ENCODE measurements at regions not wholly inside any gene's neighbourhood (a gene's known extent, or its start where the extent isn't known, plus 50 kb on each side); places are given as distances from the start of the nearest gene placed in this dataset.

DNA sequence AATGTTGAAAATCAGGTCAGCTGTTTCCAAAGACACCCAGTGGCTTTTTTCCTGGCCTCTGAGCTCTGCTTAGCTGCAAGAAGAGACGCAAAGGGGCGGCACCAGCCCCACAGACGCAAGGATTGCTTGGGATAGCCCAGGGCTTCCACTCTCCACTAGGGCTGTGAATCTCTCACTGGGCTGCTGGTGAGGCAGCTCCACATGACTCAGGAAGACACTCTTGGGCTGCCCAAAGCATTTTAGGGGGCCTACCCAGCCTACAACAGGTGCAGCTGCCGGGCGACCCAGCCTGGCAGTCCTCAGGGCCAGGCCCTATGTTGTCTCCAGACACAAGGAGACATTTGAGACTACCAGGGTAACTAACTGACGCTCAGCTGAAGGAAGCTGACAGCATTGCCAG is 59.8 kb downstream of the FAM50B start:
- Histone ChIP-seq H3K27ac (ENCODE audit: low read depth, low read length) (no peak overlapping the region), H3K4me1 (ENCODE audit: control insufficient read depth, insufficient read depth, low read length) (peaks cover 17% of the 10 kb centered on the region), H3K9ac (ENCODE audit: extremely low read depth, low read length, poor library complexity, severe bottlenecking) (no peak overlapping the region), H3K27me3 (ENCODE audit: control insufficient read depth, insufficient read depth, low read length, poor library complexity, severe bottlenecking) (no peaks in the 10 kb centered on the region), H3K9me3 (ENCODE audit: control insufficient read depth, low read length) (no peaks in the 10 kb centered on the region), H3K36me3 (ENCODE audit: control insufficient read depth, insufficient read depth, low read length) (no peaks in the 10 kb centered on the region), H3K4me3 (ENCODE audit: low read length) (no peak overlapping the region)
- H3K36me3 Mint-ChIP-seq (ENCODE audit: low read depth), result no peaks in the 10 kb centered on the region
- H3K4me3 Mint-ChIP-seq, result no peak overlapping the region
- H3K9me3 Mint-ChIP-seq, result no peaks in the 10 kb centered on the region
- TF ChIP-seq, protein P1, sequence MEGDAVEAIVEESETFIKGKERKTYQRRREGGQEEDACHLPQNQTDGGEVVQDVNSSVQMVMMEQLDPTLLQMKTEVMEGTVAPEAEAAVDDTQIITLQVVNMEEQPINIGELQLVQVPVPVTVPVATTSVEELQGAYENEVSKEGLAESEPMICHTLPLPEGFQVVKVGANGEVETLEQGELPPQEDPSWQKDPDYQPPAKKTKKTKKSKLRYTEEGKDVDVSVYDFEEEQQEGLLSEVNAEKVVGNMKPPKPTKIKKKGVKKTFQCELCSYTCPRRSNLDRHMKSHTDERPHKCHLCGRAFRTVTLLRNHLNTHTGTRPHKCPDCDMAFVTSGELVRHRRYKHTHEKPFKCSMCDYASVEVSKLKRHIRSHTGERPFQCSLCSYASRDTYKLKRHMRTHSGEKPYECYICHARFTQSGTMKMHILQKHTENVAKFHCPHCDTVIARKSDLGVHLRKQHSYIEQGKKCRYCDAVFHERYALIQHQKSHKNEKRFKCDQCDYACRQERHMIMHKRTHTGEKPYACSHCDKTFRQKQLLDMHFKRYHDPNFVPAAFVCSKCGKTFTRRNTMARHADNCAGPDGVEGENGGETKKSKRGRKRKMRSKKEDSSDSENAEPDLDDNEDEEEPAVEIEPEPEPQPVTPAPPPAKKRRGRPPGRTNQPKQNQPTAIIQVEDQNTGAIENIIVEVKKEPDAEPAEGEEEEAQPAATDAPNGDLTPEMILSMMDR (conservative IDR thresholded peaks at IDR 0.05), result no peak
- peaks cover 33% of the 10 kb centered on the region for H3K4me1 Mint-ChIP-seq
- no peaks in the 10 kb centered on the region for H3K27me3 Mint-ChIP-seq (ENCODE audit: insufficient read depth)
- 89 to 94% methylated on average over 3 to 6 of the region's 6 CpGs for WGBS, 2 experiments (ENCODE audit: insufficient coverage in 1 of 2, insufficient read length in 1 of 2)
- no peak overlapping the region for H3K27ac Mint-ChIP-seq
- no peak for DNase-seq

DNA sequence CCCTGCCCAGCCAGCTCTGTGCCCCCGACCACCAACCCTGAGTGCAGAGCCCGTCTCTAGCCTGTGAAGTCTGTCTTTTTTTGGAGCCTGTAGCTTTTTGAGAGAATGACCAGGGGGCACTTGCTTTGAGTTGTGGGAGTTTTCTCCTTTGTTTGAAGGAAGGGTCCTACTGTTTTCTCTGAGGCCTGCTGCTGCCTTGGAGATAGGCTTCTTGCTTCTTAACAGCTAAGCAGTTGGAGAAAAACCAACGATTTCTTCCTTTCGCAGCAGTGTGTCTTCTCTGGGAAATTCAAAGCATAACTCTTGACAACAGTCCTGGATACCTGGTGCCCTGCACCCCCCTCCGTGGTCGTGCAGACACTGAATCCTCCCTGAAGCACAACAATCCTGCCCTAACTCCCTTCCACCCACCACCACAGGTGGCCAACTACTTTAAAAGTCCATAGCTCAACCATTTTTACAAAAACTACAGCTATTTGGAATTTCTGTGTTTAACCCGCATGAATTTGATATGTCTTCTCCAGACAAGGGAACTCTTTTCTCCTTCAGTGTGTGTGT is 61.0 kb downstream of the FAM50B start:
- Mint-ChIP-seq H3K4me1 (peaks cover 30% of the 10 kb centered on the region), H3K9me3 (peaks cover 2% of the 10 kb centered on the region), H3K4me3 (no peak overlapping the region), H3K27ac (no peak overlapping the region), H3K36me3 (ENCODE audit: low read depth) (no peaks in the 10 kb centered on the region), H3K27me3 (ENCODE audit: insufficient read depth) (peaks cover 2% of the 10 kb centered on the region)
- Histone ChIP-seq H3K27ac (ENCODE audit: low read depth, low read length) (no peak overlapping the region), H3K9ac (ENCODE audit: extremely low read depth, low read length, poor library complexity, severe bottlenecking) (no peak overlapping the region), H3K4me1 (ENCODE audit: control insufficient read depth, insufficient read depth, low read length) (peaks cover 17% of the 10 kb centered on the region), H3K9me3 (ENCODE audit: control insufficient read depth, low read length) (peaks cover 3% of the 10 kb centered on the region), H3K36me3 (ENCODE audit: control insufficient read depth, insufficient read depth, low read length) (no peaks in the 10 kb centered on the region), H3K4me3 (ENCODE audit: low read length) (no peak overlapping the region), H3K27me3 (ENCODE audit: control insufficient read depth, insufficient read depth, low read length, poor library complexity, severe bottlenecking) (no peaks in the 10 kb centered on the region)
- peak; percentile 30 for DNase-seq
- WGBS, 2 experiments (ENCODE audit: insufficient coverage in 1 of 2, insufficient read length in 1 of 2), result 54 to 77% methylated on average over 2 to 7 of the region's 7 CpGs
- TF ChIP-seq, protein P1 (conservative IDR thresholded peaks at IDR 0.05), result no peak

DNA sequence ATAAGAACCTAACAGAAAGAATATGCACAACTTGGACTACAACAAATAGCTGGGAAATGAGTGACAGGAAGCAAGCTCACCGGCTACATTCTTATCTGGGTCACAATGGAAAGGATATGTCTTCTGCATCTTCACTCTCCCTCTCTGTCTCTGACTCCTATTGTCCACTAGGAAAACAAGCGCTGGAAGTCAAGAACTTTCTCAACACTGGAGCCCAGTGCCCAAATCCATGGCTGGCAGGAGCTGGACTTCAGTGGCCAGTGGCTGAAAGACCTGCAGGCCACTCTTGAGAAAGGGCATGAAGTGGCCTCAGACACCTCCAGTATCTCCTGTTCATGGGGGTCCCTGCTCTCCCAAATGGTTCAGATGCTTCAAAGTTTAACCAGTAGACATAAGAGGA is 62.0 kb downstream of the FAM50B start:
- H3K4me3 Mint-ChIP-seq, result no peak overlapping the region
- no peaks in the 10 kb centered on the region for H3K27me3 ChIP-seq (ENCODE audit: control insufficient read depth, insufficient read depth, low read length, poor library complexity, severe bottlenecking)
- peaks cover 6% of the 10 kb centered on the region for H3K27me3 Mint-ChIP-seq (ENCODE audit: insufficient read depth)
- H3K27ac Mint-ChIP-seq, result no peak overlapping the region
- H3K9ac ChIP-seq (ENCODE audit: extremely low read depth, low read length, poor library complexity, severe bottlenecking), result no peak overlapping the region
- H3K4me3 ChIP-seq (ENCODE audit: low read length), result no peak overlapping the region
- H3K4me1 Mint-ChIP-seq, result peaks cover 29% of the 10 kb centered on the region
- TF ChIP-seq, protein P1 (conservative IDR thresholded peaks at IDR 0.05), result no peak
- H3K27ac ChIP-seq (ENCODE audit: low read depth, low read length), result no peak overlapping the region
- H3K36me3 ChIP-seq (ENCODE audit: control insufficient read depth, insufficient read depth, low read length), result no peaks in the 10 kb centered on the region
- H3K4me1 ChIP-seq (ENCODE audit: control insufficient read depth, insufficient read depth, low read length), result peaks cover 16% of the 10 kb centered on the region
- WGBS, 2 experiments (ENCODE audit: insufficient coverage in 1 of 2, insufficient read length in 1 of 2), result 88 to 96% methylated on average over 2 of the region's 2 CpGs
- H3K9me3 ChIP-seq (ENCODE audit: control insufficient read depth, low read length), result peaks cover 13% of the 10 kb centered on the region
- peak; percentile 15 for DNase-seq
- H3K9me3 Mint-ChIP-seq, result peaks cover 11% of the 10 kb centered on the region
- no peaks in the 10 kb centered on the region for H3K36me3 Mint-ChIP-seq (ENCODE audit: low read depth)
